Common myeloid progenitor, CD34-positive (primary cell): ENCODE measurements at regions not wholly inside any gene's neighbourhood (a gene's known extent, or its start where the extent isn't known, plus 50 kb on each side); places are given as distances from the start of the nearest gene placed in this dataset.

Experiments
- CTCF ChIA-PET: fragments of 350-600 bp; sonication (Branson Sonifier 250); formaldehyde crosslinking; loops from one replicate; lab custom pipeline; 2021; ENCODE audit warnings: antibody characterized with exemption; lab: Charles Lee
- POLR2A ChIA-PET: fragments of 350-600 bp; sonication (Branson Sonifier 250); formaldehyde crosslinking; loops from one replicate; lab custom pipeline; 2021; ENCODE audit warnings: antibody characterized with exemption; lab: Charles Lee
- DNase-seq, 3 donors: peaks; one replicate each; pipeline versions ENCODE4 v3.0.0 to v3.0.0-alpha.2; 2013
- H3K27ac ChIP-seq, 2 experiments: 1 replicate in 1 of 2; 2 replicates in 1 of 2; pipeline ENCODE4 v1.7.0; 2013; ENCODE audit warnings: inconsistent platforms in 2 of 2, low read length in 2 of 2, mild to moderate bottlenecking in 2 of 2, low read depth in 1 of 2, moderate library complexity in 1 of 2; ENCODE audit not compliant: severe bottlenecking in 2 of 2, insufficient read depth in 1 of 2, poor library complexity in 1 of 2
- H3K27me3 ChIP-seq, 5 experiments: replicated peaks in 2 of 5; 1 replicate in 3 of 5; 2 replicates in 2 of 5; pipeline versions ENCODE4 v1.6.1 to v1.7.0; 2013; ENCODE audit warnings: low read length in 4 of 5, mild to moderate bottlenecking in 2 of 5, moderate library complexity in 2 of 5, inconsistent platforms in 1 of 5; ENCODE audit not compliant: insufficient read depth in 5 of 5, control insufficient read depth in 4 of 5
- H3K36me3 ChIP-seq, 4 experiments: 1 replicate in 2 of 4; 2 replicates in 2 of 4; pipeline versions ENCODE4 v1.6.1 to v1.7.0; 2013; ENCODE audit warnings: low read length in 3 of 4, control low read depth in 1 of 4, mild to moderate bottlenecking in 1 of 4; ENCODE audit not compliant: control insufficient read depth in 4 of 4, insufficient read depth in 4 of 4
- H3K4me1 ChIP-seq, 4 experiments: 1 replicate in 3 of 4; 2 replicates in 1 of 4; pipeline versions ENCODE4 v1.6.1 to v1.7.1; 2013; ENCODE audit warnings: low read length in 3 of 4, mild to moderate bottlenecking in 3 of 4, control low read depth in 1 of 4, inconsistent platforms in 1 of 4, moderate library complexity in 1 of 4; ENCODE audit not compliant: control insufficient read depth in 4 of 4, insufficient read depth in 4 of 4; ENCODE audit errors: control extremely low read depth in 1 of 4
- H3K4me3 ChIP-seq, 7 experiments: 1 replicate in 4 of 7; 2 replicates in 3 of 7; pipeline versions ENCODE4 v1.5.1 to v1.7.0; 2013; ENCODE audit warnings: mild to moderate bottlenecking in 7 of 7, low read length in 6 of 7, moderate library complexity in 6 of 7, inconsistent platforms in 2 of 7, low read depth in 2 of 7, control low read depth in 1 of 7; ENCODE audit not compliant: insufficient read depth in 4 of 7, control insufficient read depth in 1 of 7; ENCODE audit errors: extremely low read depth in 1 of 7
- H3K9me3 ChIP-seq, 5 experiments: 1 replicate in 4 of 5; 2 replicates in 1 of 5; pipeline versions ENCODE4 v1.6.1 to v1.7.1; 2013; ENCODE audit warnings: low read length in 4 of 5, mild to moderate bottlenecking in 2 of 5, inconsistent platforms in 1 of 5, low read depth in 1 of 5, moderate library complexity in 1 of 5; ENCODE audit not compliant: control insufficient read depth in 4 of 5, insufficient read depth in 2 of 5; ENCODE audit errors: control extremely low read depth in 1 of 5
- WGBS: methylation state at CpG from one replicate; pipeline ENCODE4 v1.1.5; 2013; ENCODE audit not compliant: insufficient coverage; 5-methylcytosine and 5-hydroxymethylcytosine counted together

DNA sequence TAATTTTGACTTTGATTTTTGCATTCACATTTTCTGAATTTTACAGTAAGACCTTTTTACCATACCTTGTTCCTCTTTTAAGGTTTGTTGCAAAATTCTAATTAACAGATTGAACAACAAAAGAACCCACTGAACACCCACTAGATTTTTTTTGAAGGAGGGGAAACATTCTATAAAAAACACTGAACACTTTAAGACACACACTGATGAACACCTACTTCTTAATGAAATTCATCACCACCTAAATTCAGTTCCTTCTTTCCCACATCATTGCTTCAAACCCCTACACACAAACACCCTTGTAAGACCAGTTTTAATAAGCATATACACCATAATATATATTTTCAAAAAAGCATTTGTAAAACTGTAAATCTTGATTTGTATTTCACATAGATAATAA is 559.0 kb upstream of the MEF2C start:
- no peaks in the 10 kb centered on the region for H3K36me3 ChIP-seq

DNA sequence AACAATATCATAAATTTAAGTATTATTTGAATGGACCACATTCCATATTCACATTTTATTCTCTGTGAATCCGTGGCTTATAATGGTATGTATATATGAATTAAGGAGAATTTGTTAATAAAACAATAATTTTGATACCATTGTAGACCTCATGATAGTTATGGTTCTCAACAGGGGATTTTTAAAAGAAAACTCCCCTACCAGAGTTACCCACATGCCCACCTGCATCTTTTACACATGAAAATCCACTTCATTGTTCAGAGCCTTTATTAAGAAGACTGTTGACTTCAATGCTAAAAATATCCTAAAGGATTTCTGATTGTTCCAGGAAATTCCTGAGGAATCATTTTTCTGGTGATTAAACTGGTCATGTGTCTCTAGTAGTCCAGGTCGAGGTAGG is 557.7 kb upstream of the MEF2C start:
- DNase-seq = no peak
- Histone ChIP-seq H3K4me1 (peaks cover 13 to 22% (median 16%) of the 10 kb centered on the region in 4 experiments), H3K9me3 (no peaks in the 10 kb centered on the region), H3K27me3 (no peaks in the 10 kb centered on the region), H3K4me3 (no peak overlapping the region), H3K36me3 (no peaks in the 10 kb centered on the region), H3K27ac (no peak overlapping the region)
- ChIA-PET POLR2A (no interaction called here), CTCF (no interaction called here)
- 100% methylated on average over 1 of the region's 2 CpGs for WGBS

More for the DNA sequence above, 559.0 kb upstream of the MEF2C start:
- POLR2A ChIA-PET = no interaction called here
- Histone ChIP-seq H3K4me1 (peaks cover 13 to 22% (median 14%) of the 10 kb centered on the region in 4 experiments), H3K27me3 (no peaks in the 10 kb centered on the region), H3K27ac (no peak overlapping the region), H3K9me3 (no peaks in the 10 kb centered on the region), H3K4me3 (no peak overlapping the region)
- no peak for DNase-seq
- CTCF ChIA-PET = no interaction called here

DNA sequence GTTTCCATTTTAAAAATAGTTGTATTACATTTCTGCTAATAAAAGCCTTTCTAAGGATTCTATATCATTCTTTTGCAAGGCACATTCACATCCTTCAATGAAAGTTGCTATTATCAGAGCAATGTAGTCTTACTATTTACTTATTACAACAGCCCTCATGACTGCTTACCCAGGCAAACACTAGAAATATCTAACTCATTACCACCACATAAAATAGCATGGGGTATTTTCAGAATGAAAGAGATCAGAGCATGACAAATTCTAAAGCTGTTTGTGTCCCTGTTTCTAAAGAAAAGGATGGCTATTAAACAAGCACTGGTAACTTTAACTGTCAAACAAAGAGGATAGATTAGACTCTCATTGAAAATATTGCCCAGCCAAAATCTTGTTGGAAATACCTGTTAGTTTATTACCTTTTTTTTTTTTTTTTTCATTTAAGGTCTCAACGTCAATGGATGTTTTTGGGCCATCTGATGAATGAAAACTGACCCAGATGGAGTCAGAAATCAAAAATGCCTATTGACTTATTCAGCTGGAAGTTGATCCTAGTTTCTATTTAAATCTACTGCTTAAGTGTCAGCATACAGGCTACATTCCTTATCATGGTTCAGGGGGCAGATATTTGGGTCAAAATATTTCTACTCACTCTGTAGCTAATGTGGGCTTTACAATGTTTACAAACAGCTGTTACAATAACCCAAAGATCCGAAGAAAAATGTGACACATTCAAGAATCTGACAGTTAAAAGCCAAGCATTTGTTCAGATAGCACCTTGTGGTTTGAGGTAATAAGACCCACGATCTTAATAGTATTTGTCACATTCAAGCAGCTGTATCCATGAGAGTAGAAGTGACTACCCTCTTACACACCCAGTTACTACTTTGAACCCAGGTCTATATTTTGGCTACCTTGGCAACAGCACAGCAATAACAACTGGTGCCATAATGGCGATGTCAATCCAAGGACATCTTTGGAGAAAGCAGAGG is 554.8 kb upstream of the MEF2C start:
- CTCF ChIA-PET = no interaction called here
- Histone ChIP-seq H3K9me3 (no peaks in the 10 kb centered on the region), H3K27ac (no peak overlapping the region), H3K36me3 (no peaks in the 10 kb centered on the region), H3K4me1 (peaks cover 0 to 2% (median 1%) of the 10 kb centered on the region in 4 experiments), H3K27me3 (no peaks in the 10 kb centered on the region), H3K4me3 (no peak overlapping the region)
- POLR2A ChIA-PET = interaction anchor here (0.7 kb wide), 1 partner anchor 1755 kb away, joined by 3 read pairs; no protein-coding TSS in a partner anchor
- DNase-seq = peak in 1 of 3 donors; percentile 41
- WGBS = 84% methylated on average over 3 of the region's 4 CpGs

DNA sequence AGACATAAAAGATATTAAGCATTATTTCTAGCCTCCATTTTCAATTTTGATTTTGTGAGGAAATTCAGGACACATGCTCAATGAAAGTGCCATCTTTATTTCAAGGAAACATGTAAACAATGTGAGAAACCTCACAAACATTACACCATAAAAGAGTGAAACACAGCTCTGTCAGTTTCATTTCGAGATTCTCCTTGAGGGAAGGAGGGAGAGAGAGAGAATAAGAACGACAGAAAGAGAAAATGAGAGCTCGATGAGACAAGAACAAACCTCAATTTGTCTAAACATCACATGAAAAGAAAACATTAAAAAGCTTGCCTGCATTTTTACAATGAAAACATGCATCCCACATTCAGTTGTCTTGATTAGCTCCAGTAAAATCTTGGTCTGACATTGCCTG is 553.5 kb upstream of the MEF2C start:
- Histone ChIP-seq H3K36me3 (no peaks in the 10 kb centered on the region), H3K9me3 (no peaks in the 10 kb centered on the region), H3K27me3 (no peaks in the 10 kb centered on the region), H3K4me1 (peaks cover 0 to 2% (median 1%) of the 10 kb centered on the region in 4 experiments), H3K4me3 (no peak overlapping the region), H3K27ac (no peak overlapping the region)
- 100% methylated on average over 1 of the region's 3 CpGs for WGBS
- ChIA-PET POLR2A (interaction anchor here (0.7 kb wide), 1 partner anchor 1756 kb away, joined by 3 read pairs; no protein-coding TSS in a partner anchor), CTCF (no interaction called here)
- DNase-seq = no peak

DNA sequence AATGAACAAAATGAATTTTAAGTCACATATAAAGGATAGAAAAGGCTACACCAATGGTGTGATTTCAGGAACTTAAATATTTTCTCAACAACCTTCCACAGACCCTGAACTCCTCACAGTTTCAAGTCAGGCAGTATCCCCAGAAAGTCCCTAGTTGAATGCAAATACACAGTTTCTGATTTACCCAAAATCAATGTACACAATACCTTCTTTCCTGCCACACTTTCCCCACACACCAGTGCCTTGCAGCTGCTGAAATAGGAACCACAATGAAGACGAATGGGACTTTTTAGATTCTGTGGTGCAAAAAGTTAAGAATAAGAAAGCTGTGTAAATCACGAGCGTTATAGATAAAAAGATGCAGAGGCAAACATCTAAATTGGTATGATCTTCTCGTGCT is 552.4 kb upstream of the MEF2C start:
- ChIA-PET CTCF (interaction anchor here (0.6 kb wide), 1 partner anchor 687 kb away, joined by 3 read pairs; no protein-coding TSS in a partner anchor), POLR2A (no interaction called here)
- no peaks in the 10 kb centered on the region for H3K9me3 ChIP-seq
- no peak overlapping the region for H3K27ac ChIP-seq
- WGBS = no CpG with 5 or more reads among the region's 4 CpGs
- no peaks in the 10 kb centered on the region for H3K27me3 ChIP-seq
- DNase-seq = no peak
- peaks cover 0 to 2% (median 1%) of the 10 kb centered on the region in 4 experiments for H3K4me1 ChIP-seq
- no peak overlapping the region for H3K4me3 ChIP-seq
- H3K36me3 ChIP-seq = no peaks in the 10 kb centered on the region

DNA sequence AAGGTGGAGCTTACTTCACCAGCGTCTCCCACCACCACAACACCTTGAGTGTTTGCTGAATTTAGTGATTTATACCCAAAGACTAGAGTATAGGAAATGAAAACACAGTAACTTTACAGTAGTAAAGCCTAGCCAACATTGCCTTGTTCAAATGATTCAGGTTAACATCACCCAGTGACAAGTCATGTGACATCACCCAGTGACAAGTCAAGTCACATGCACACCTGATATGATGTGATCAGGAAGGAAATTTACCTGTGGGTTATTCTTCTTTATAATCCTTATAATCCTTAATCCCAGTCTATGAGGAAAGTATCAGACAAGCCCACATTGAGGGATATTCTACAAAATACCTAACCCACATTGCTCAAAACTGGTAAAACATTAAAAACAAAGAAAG is 545.6 kb upstream of the MEF2C start:
- CTCF ChIA-PET = no interaction called here
- H3K4me1 ChIP-seq = no peaks in the 10 kb centered on the region
- no peak for DNase-seq
- no peak overlapping the region for H3K27ac ChIP-seq
- POLR2A ChIA-PET = no interaction called here
- no CpG with 5 or more reads among the region's 1 CpG for WGBS
- no peaks in the 10 kb centered on the region for H3K36me3 ChIP-seq
- no peaks in the 10 kb centered on the region for H3K27me3 ChIP-seq
- H3K9me3 ChIP-seq = peaks cover 0 to 2% (median 0%) of the 10 kb centered on the region in 5 experiments
- H3K4me3 ChIP-seq = no peak overlapping the region

DNA sequence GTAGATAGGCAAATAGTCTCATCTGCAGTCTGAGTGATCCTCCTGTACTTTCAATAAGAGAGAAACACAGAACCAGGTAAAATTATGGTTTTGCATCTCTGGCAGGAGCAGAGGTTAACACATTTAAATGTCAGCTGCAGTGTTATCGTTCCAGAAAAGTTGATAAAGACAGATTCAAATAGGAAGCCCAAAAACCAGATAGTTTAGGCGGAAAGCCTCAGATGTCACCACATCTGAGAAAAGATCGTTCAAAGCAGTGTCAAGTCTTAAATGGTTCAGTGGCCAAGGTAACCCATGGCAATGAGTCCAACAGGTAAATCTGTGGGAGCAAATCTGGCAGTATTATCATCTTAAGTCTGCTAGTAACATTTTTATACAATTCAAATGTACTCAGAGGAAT is 542.1 kb upstream of the MEF2C start:
- DNase-seq = no peak
- Histone ChIP-seq H3K36me3 (no peaks in the 10 kb centered on the region), H3K9me3 (peaks cover 0 to 5% (median 0%) of the 10 kb centered on the region in 5 experiments), H3K4me1 (peaks cover 2 to 8% (median 6%) of the 10 kb centered on the region in 4 experiments), H3K4me3 (no peak overlapping the region), H3K27me3 (no peaks in the 10 kb centered on the region), H3K27ac (no peak overlapping the region)
- ChIA-PET CTCF (no interaction called here), POLR2A (no interaction called here)
- 92% methylated on average over 2 of the region's 3 CpGs for WGBS
